Endodermal cell (in vitro differentiated cells): ENCODE measurements at regions not wholly inside any gene's neighbourhood (a gene's known extent, or its start where the extent isn't known, plus 50 kb on each side); places are given as distances from the start of the nearest gene placed in this dataset.

Source experiments
- DNase-seq: peaks from one replicate; pipeline ENCODE4 v3.0.0-alpha.2; 2017
- H3K27ac ChIP-seq: 2 replicates; pipeline ENCODE4 v1.5.1; 2013; ENCODE audit warnings: mild to moderate bottlenecking, low read depth, low read length, moderate library complexity
- H3K27me3 ChIP-seq: 2 replicates; pipeline ENCODE4 v1.6.1; 2013; ENCODE audit warnings: mild to moderate bottlenecking, low read length, moderate library complexity; ENCODE audit not compliant: insufficient read depth, control insufficient read depth, poor library complexity, severe bottlenecking
- H3K36me3 ChIP-seq: 2 replicates; pipeline ENCODE4 v1.7.0; 2013; ENCODE audit warnings: mild to moderate bottlenecking, low read length, moderate library complexity; ENCODE audit not compliant: control insufficient read depth, insufficient read depth
- H3K4me1 ChIP-seq: one replicate; pipeline ENCODE4 v1.7.0; 2013; ENCODE audit warnings: low read length; ENCODE audit not compliant: control insufficient read depth, insufficient read depth
- H3K4me3 ChIP-seq: 2 replicates; pipeline ENCODE4 v1.5.1; 2013; ENCODE audit warnings: mild to moderate bottlenecking, low read length, moderate library complexity
- H3K9ac ChIP-seq: 2 replicates; pipeline ENCODE4 v1.6.1; 2013; ENCODE audit warnings: mild to moderate bottlenecking, low read length, moderate library complexity; ENCODE audit not compliant: poor library complexity, severe bottlenecking; ENCODE audit errors: extremely low read depth
- H3K9me3 ChIP-seq: 2 replicates; pipeline ENCODE4 v1.6.1; 2013; ENCODE audit warnings: mild to moderate bottlenecking, low read length, moderate library complexity; ENCODE audit not compliant: control insufficient read depth
- H3K27ac Mint-ChIP-seq: 2 replicates; pipeline ENCODE4 v1.8.0; 2020; ENCODE audit warnings: mixed read lengths
- H3K27me3 Mint-ChIP-seq: 2 replicates; pipeline ENCODE4 v1.8.0; 2021; ENCODE audit warnings: mild to moderate bottlenecking, mixed read lengths; ENCODE audit not compliant: insufficient read depth
- H3K36me3 Mint-ChIP-seq: 2 replicates; pipeline ENCODE4 v1.8.0; 2020; ENCODE audit warnings: low read depth, mixed read lengths
- H3K4me1 Mint-ChIP-seq: 2 replicates; pipeline ENCODE4 v1.8.0; 2020; ENCODE audit warnings: mixed read lengths
- H3K4me3 Mint-ChIP-seq: 2 replicates; pipeline ENCODE4 v1.8.0; 2020; ENCODE audit warnings: mild to moderate bottlenecking, moderate library complexity, mixed read lengths
- H3K9me3 Mint-ChIP-seq: 2 replicates; pipeline ENCODE4 v1.8.0; 2020; ENCODE audit warnings: mild to moderate bottlenecking, mixed read lengths
- CTCF ChIP-seq: fragments of 200-600 bp; sonication (generic); conservative IDR thresholded peaks from 2 replicates; pipeline ENCODE4 v1.5.0; 2021; ENCODE audit warnings: antibody characterized with exemption, mild to moderate bottlenecking
- WGBS, 2 experiments: methylation state at CpG; one replicate each; pipeline versions ENCODE4 v1.1.5 to v1.1.7; 2013; ENCODE audit warnings: missing lambda C conversion rate in 2 of 2, mixed read lengths in 1 of 2; ENCODE audit not compliant: insufficient coverage in 1 of 2, insufficient read length in 1 of 2; 5-methylcytosine and 5-hydroxymethylcytosine counted together

DNA sequence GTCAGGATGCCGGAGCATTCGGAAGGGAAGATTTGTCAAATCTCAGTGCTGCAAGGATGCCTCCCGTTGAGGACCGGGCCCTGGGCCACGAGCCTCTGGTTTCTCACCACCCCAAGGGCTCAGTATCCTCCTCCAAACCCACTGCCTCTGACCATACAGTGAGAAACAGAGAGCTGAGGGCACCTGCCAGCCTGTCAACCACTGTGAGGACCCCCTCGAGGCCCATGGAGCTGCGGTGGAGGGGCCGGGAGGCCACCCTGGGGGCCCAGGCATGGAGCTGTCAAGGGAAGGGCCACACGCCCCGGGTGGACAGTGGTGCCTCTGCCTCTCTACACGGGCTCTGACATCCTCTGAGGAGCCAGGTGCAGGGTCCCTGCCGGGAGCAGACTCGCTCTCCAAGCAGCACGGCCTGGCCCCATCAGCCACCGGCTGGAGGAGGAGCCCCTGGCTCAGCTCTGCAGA is 248.0 kb upstream of the TCERG1L start:
- H3K27me3 Mint-ChIP-seq = no peaks in the 10 kb centered on the region

DNA sequence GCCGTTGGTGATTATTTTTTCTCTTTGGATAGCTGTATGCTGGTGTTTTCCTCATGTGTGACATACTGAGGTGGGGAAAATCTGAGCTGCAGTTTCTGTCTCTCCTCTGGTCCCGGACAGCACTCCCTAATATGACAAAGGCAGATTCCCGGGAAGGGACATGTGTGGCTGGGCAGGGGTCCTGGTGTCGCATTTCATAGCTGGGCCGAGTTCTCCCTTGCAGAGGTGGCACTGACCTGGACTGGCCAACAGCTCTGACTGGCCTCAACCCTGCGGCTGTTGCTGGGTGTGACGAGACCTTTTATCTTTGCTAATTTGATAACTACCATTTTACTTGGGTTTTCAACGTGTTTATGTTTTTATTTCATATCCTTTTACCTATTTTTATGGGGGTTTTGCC is 248.6 kb upstream of the TCERG1L start:
- Histone ChIP-seq H3K4me1 (no peaks in the 10 kb centered on the region), H3K27ac (no peak overlapping the region), H3K4me3 (no peak overlapping the region), H3K36me3 (no peaks in the 10 kb centered on the region), H3K9me3 (peaks cover 5% of the 10 kb centered on the region), H3K9ac (no peak overlapping the region), H3K27me3 (no peaks in the 10 kb centered on the region)
- WGBS, 2 experiments = 70 to 80% methylated on average over 3 to 7 of the region's 8 CpGs
- Mint-ChIP-seq H3K4me3 (no peak overlapping the region), H3K4me1 (no peaks in the 10 kb centered on the region), H3K27ac (no peak overlapping the region), H3K27me3 (no peaks in the 10 kb centered on the region), H3K36me3 (no peaks in the 10 kb centered on the region), H3K9me3 (peaks cover 10% of the 10 kb centered on the region)
- no peak for DNase-seq
- TF ChIP-seq CTCF = no peak

More for the DNA sequence above, 248.0 kb upstream of the TCERG1L start:
- TF ChIP-seq CTCF = no peak
- H3K9ac ChIP-seq = no peak overlapping the region
- 87 to 91% methylated on average over 8 to 15 of the region's 15 CpGs for WGBS, 2 experiments
- no peaks in the 10 kb centered on the region for H3K4me1 ChIP-seq
- H3K36me3 ChIP-seq = no peaks in the 10 kb centered on the region
- H3K27ac ChIP-seq = no peak overlapping the region
- DNase-seq = no peak
- Mint-ChIP-seq H3K4me1 (no peaks in the 10 kb centered on the region), H3K36me3 (no peaks in the 10 kb centered on the region), H3K9me3 (peaks cover 5% of the 10 kb centered on the region), H3K27ac (no peak overlapping the region), H3K4me3 (no peak overlapping the region)
- H3K27me3 ChIP-seq = no peaks in the 10 kb centered on the region
- H3K9me3 ChIP-seq = no peaks in the 10 kb centered on the region
- H3K4me3 ChIP-seq = no peak overlapping the region

DNA sequence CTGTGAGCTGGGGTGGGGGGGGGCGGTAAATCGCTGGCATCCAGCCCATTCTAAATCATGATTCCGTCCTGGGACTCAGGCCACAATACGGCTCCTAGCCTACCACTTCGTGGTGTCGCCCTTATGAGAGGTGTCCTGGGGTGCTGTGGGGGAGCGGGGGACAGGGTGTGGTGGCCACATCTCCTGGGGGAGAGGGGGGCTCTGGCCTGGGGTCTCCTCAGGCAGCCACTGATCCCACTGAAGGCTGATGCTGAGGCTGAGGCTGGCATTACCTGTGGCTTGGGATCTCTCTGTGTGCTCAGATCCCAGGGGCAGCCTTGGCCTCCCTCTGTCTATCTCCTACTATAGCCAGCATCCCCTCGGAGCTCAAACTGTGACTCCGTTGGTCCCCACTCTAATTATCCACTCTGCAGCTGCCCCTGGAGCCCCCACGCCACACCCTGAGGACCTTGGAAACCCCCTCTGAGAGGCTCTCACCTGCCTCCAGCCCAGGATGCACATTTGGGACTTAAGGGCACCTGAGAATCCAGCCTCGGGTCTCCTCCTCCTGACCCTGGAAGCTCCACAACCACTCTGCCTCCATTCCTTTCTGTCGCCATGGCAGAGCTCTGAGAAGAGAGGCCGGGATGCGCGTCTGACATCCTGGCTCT is 249.3 kb upstream of the TCERG1L start:
- Mint-ChIP-seq H3K4me1 (no peaks in the 10 kb centered on the region), H3K27ac (no peak overlapping the region), H3K36me3 (no peaks in the 10 kb centered on the region), H3K9me3 (peaks cover 13% of the 10 kb centered on the region), H3K4me3 (no peak overlapping the region), H3K27me3 (no peaks in the 10 kb centered on the region)
- Histone ChIP-seq H3K36me3 (no peaks in the 10 kb centered on the region), H3K27me3 (no peaks in the 10 kb centered on the region), H3K4me3 (no peak overlapping the region), H3K9me3 (peaks cover 5% of the 10 kb centered on the region), H3K9ac (no peak overlapping the region), H3K27ac (no peak overlapping the region), H3K4me1 (no peaks in the 10 kb centered on the region)
- 76 to 84% methylated on average over 9 to 15 of the region's 15 CpGs for WGBS, 2 experiments
- TF ChIP-seq CTCF = no peak
- no peak for DNase-seq
